Liver (tissue), 8 donors: ENCODE measurements at regions not wholly inside any gene's neighbourhood (a gene's known extent, or its start where the extent isn't known, plus 50 kb on each side); places are given as distances from the start of the nearest gene placed in this dataset.

ENCODE experiments used
- DNase-seq: peaks from one replicate; pipeline ENCODE4 v3.0.0-alpha.2; 2017; ENCODE audit warnings: low spot score
- H3K27ac ChIP-seq, 2 donors: one replicate each; pipeline ENCODE4 v1.7.0; 2013; ENCODE audit warnings: inconsistent platforms in 2 of 2, low read length in 2 of 2, control low read depth in 1 of 2, low read depth in 1 of 2, mild to moderate bottlenecking in 1 of 2
- H3K27me3 ChIP-seq, 4 donors: one replicate each; pipeline versions ENCODE4 v1.6.1 to v1.7.0; 2013; ENCODE audit warnings: low read length in 3 of 4, inconsistent platforms in 1 of 4, mild to moderate bottlenecking in 1 of 4, moderate library complexity in 1 of 4; ENCODE audit not compliant: control insufficient read depth in 4 of 4, insufficient read depth in 4 of 4
- H3K36me3 ChIP-seq, 4 donors: one replicate each; pipeline versions ENCODE4 v1.6.1 to v1.7.0; 2013; ENCODE audit warnings: low read length in 3 of 4, mild to moderate bottlenecking in 3 of 4, low read depth in 1 of 4, moderate library complexity in 1 of 4; ENCODE audit not compliant: control insufficient read depth in 4 of 4, insufficient read depth in 3 of 4
- H3K4me1 ChIP-seq, 4 donors: one replicate each; pipeline versions ENCODE4 v1.6.1 to v1.7.0; 2013; ENCODE audit warnings: low read length in 3 of 4, mild to moderate bottlenecking in 3 of 4, moderate library complexity in 1 of 4; ENCODE audit not compliant: control insufficient read depth in 4 of 4, insufficient read depth in 4 of 4
- H3K4me3 ChIP-seq, 3 donors: one replicate each; pipeline versions ENCODE4 v1.6.1 to v1.7.0; 2013; ENCODE audit warnings: low read length in 3 of 3, control low read depth in 1 of 3, low read depth in 1 of 3, mild to moderate bottlenecking in 1 of 3
- H3K9ac ChIP-seq, 2 donors: one replicate each; pipeline ENCODE4 v1.7.0; 2013; ENCODE audit warnings: low read length in 2 of 2, mild to moderate bottlenecking in 2 of 2, moderate library complexity in 2 of 2, control low read depth in 1 of 2, low read depth in 1 of 2
- H3K9me3 ChIP-seq, 4 donors: one replicate each; pipeline versions ENCODE4 v1.6.1 to v1.7.0; 2013; ENCODE audit warnings: low read length in 3 of 4; ENCODE audit not compliant: control insufficient read depth in 4 of 4
- CTCF ChIP-seq: fragments of 150-350 bp; IDR thresholded peaks from 2 replicates; pipeline ENCODE4 v1.5.1; 2017; ENCODE audit warnings: improper control_type of control experiment, low read depth, low read length; ENCODE audit not compliant: missing input control
- EGR1 ChIP-seq, 2 donors: IDR thresholded peaks; 2 replicates each; pipeline ENCODE4 v1.6.1; 2016 to 2018; ENCODE audit warnings: antibody characterized with exemption in 2 of 2, low read depth in 2 of 2
- FOXA1 ChIP-seq: IDR thresholded peaks from 2 replicates; pipeline ENCODE4 v1.6.1; 2016; ENCODE audit warnings: antibody characterized with exemption
- FOXA2 ChIP-seq: IDR thresholded peaks from 2 replicates; pipeline ENCODE4 v1.6.1; 2016; ENCODE audit warnings: antibody characterized with exemption
- GABPA ChIP-seq, 2 donors: IDR thresholded peaks in 1 of 2; conservative IDR thresholded peaks in 1 of 2; 2 replicates each; pipeline ENCODE4 v1.6.1; 2016; ENCODE audit warnings: antibody characterized with exemption in 2 of 2, mild to moderate bottlenecking in 1 of 2, moderate library complexity in 1 of 2
- HNF4A ChIP-seq, 2 donors: conservative IDR thresholded peaks; 2 replicates each; pipeline ENCODE4 v1.6.1; 2016; ENCODE audit warnings: antibody characterized with exemption in 2 of 2, mild to moderate bottlenecking in 2 of 2
- HNF4G ChIP-seq: IDR thresholded peaks from 2 replicates; pipeline ENCODE4 v1.6.1; 2016; ENCODE audit warnings: antibody characterized with exemption
- JUND ChIP-seq, 2 donors: IDR thresholded peaks; 2 replicates each; pipeline ENCODE4 v1.6.1; 2016; ENCODE audit warnings: antibody characterized with exemption in 2 of 2
- NR2F2 ChIP-seq: IDR thresholded peaks from 2 replicates; pipeline ENCODE4 v1.6.1; 2016; ENCODE audit warnings: antibody characterized with exemption
- RAD21 ChIP-seq, 2 donors: IDR thresholded peaks; 2 replicates each; pipeline ENCODE4 v1.6.1; 2016; ENCODE audit warnings: antibody characterized with exemption in 2 of 2, mild to moderate bottlenecking in 2 of 2
- RXRA ChIP-seq, 2 donors: IDR thresholded peaks; 2 replicates each; pipeline ENCODE4 v1.6.1; 2017 to 2018; ENCODE audit warnings: antibody characterized with exemption in 2 of 2, mild to moderate bottlenecking in 1 of 2
- SP1 ChIP-seq: IDR thresholded peaks from 2 replicates; pipeline ENCODE4 v1.6.1; 2018; ENCODE audit warnings: antibody characterized with exemption, mild to moderate bottlenecking
- TAF1 ChIP-seq: conservative IDR thresholded peaks from 2 replicates; pipeline ENCODE4 v1.6.1; 2016; ENCODE audit warnings: antibody characterized with exemption, mild to moderate bottlenecking
- YY1 ChIP-seq: IDR thresholded peaks from 2 replicates; pipeline ENCODE4 v1.6.1; 2016; ENCODE audit warnings: antibody characterized with exemption, mild to moderate bottlenecking
- WGBS: extraction: QIAGEN DNeasy Blood & Tissue Kit; methylation state at CpG from one replicate; pipeline ENCODE4 v1.1.7; 2013; 5-methylcytosine and 5-hydroxymethylcytosine counted together
- TF ChIP-seq, protein P1 (sequence below): IDR thresholded peaks from 2 replicates; pipeline ENCODE4 v1.6.1; 2016; ENCODE audit warnings: antibody characterized with exemption
- TF ChIP-seq, protein P2 (sequence below): IDR thresholded peaks from 2 replicates; pipeline ENCODE4 v1.6.1; 2016; ENCODE audit warnings: antibody characterized with exemption, mild to moderate bottlenecking
- TF ChIP-seq, protein P3 (sequence below): IDR thresholded peaks from 2 replicates; pipeline ENCODE4 v1.6.1; 2016; ENCODE audit warnings: antibody characterized with exemption
- TF ChIP-seq, protein P4 (sequence below): IDR thresholded peaks from 2 replicates; pipeline ENCODE4 v1.6.1; 2016; ENCODE audit warnings: antibody characterized with exemption
- donor health status: healthy.
- donor health status: healthy.
- donor health status: healthy.
- donor health status: healthy.
- donor health status: healthy.

DNA sequence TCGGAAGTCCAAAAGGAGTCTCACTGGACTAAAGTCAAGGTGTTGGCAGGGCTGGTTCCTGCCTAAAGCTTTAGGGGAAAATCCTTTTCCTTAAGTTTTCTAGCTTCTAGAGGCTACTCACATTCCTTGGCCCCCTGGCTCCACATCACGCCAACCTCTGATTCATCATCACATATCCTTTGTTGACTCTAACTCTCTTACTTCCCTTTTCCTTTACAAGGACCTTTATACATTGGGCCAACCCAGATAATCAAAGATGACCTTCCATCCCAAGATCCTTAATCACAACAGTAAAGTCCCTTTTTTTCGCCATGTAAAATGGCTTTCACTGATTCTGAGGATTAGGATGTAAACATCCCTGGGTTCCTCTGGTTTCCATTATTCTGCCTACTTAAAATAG, 146.4 kb upstream of the DCAF8L1 start:
- no peak for DNase-seq
- Histone ChIP-seq H3K36me3 (no peaks in the 10 kb centered on the region), H3K27ac (no peak overlapping the region), H3K9me3 (no peaks in the 10 kb centered on the region), H3K4me3 (no peak overlapping the region), H3K27me3 (no peaks in the 10 kb centered on the region), H3K9ac (no peak overlapping the region), H3K4me1 (no peaks in the 10 kb centered on the region)
- 89% methylated on average over 3 of the region's 3 CpGs for WGBS
- no peak for TF ChIP-seq RAD21 (IDR thresholded peaks at IDR 0.05)
- no peak for TF ChIP-seq JUND (IDR thresholded peaks at IDR 0.05)
- TF ChIP-seq SP1, result no peak
- TF ChIP-seq CTCF, result no peak
- TF ChIP-seq TAF1, result no peak
- no peak for TF ChIP-seq GABPA (IDR thresholded peaks at IDR 0.05 in 1 of 2, conservative IDR thresholded peaks at IDR 0.05 in 1 of 2)
- no peak for TF ChIP-seq HNF4G
- no peak for TF ChIP-seq FOXA2
- TF ChIP-seq, protein P1, sequence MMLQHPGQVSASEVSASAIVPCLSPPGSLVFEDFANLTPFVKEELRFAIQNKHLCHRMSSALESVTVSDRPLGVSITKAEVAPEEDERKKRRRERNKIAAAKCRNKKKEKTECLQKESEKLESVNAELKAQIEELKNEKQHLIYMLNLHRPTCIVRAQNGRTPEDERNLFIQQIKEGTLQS, result no peak
- TF ChIP-seq, protein P2, sequence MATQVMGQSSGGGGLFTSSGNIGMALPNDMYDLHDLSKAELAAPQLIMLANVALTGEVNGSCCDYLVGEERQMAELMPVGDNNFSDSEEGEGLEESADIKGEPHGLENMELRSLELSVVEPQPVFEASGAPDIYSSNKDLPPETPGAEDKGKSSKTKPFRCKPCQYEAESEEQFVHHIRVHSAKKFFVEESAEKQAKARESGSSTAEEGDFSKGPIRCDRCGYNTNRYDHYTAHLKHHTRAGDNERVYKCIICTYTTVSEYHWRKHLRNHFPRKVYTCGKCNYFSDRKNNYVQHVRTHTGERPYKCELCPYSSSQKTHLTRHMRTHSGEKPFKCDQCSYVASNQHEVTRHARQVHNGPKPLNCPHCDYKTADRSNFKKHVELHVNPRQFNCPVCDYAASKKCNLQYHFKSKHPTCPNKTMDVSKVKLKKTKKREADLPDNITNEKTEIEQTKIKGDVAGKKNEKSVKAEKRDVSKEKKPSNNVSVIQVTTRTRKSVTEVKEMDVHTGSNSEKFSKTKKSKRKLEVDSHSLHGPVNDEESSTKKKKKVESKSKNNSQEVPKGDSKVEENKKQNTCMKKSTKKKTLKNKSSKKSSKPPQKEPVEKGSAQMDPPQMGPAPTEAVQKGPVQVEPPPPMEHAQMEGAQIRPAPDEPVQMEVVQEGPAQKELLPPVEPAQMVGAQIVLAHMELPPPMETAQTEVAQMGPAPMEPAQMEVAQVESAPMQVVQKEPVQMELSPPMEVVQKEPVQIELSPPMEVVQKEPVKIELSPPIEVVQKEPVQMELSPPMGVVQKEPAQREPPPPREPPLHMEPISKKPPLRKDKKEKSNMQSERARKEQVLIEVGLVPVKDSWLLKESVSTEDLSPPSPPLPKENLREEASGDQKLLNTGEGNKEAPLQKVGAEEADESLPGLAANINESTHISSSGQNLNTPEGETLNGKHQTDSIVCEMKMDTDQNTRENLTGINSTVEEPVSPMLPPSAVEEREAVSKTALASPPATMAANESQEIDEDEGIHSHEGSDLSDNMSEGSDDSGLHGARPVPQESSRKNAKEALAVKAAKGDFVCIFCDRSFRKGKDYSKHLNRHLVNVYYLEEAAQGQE, result no peak
- TF ChIP-seq YY1, result no peak
- TF ChIP-seq RXRA (IDR thresholded peaks at IDR 0.05), result no peak
- TF ChIP-seq HNF4A (conservative IDR thresholded peaks at IDR 0.05), result no peak
- TF ChIP-seq FOXA1, result no peak
- no peak for TF ChIP-seq NR2F2
- TF ChIP-seq, protein P3, sequence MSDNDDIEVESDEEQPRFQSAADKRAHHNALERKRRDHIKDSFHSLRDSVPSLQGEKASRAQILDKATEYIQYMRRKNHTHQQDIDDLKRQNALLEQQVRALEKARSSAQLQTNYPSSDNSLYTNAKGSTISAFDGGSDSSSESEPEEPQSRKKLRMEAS, result no peak

GRCh38 chrX:28126886-28127285, 145.6 kb upstream of the DCAF8L1 start:
- no peaks in the 10 kb centered on the region for H3K9me3 ChIP-seq
- no peak overlapping the region for H3K27ac ChIP-seq
- DNase-seq, result no peak
- H3K27me3 ChIP-seq, result no peaks in the 10 kb centered on the region
- H3K4me3 ChIP-seq, result no peak overlapping the region
- no peaks in the 10 kb centered on the region for H3K36me3 ChIP-seq
- H3K9ac ChIP-seq, result no peak overlapping the region
- no peaks in the 10 kb centered on the region for H3K4me1 ChIP-seq
- TF ChIP-seq, protein P2, result no peak
- TF ChIP-seq TAF1, result no peak
- no peak for TF ChIP-seq JUND (IDR thresholded peaks at IDR 0.05)
- TF ChIP-seq, protein P3, result no peak
- TF ChIP-seq EGR1 (IDR thresholded peaks at IDR 0.05; ENCODE audit: low read depth in 2 of 2), result no peak
- TF ChIP-seq GABPA (IDR thresholded peaks at IDR 0.05 in 1 of 2, conservative IDR thresholded peaks at IDR 0.05 in 1 of 2), result no peak
- no peak for TF ChIP-seq HNF4G
- TF ChIP-seq, protein P4, sequence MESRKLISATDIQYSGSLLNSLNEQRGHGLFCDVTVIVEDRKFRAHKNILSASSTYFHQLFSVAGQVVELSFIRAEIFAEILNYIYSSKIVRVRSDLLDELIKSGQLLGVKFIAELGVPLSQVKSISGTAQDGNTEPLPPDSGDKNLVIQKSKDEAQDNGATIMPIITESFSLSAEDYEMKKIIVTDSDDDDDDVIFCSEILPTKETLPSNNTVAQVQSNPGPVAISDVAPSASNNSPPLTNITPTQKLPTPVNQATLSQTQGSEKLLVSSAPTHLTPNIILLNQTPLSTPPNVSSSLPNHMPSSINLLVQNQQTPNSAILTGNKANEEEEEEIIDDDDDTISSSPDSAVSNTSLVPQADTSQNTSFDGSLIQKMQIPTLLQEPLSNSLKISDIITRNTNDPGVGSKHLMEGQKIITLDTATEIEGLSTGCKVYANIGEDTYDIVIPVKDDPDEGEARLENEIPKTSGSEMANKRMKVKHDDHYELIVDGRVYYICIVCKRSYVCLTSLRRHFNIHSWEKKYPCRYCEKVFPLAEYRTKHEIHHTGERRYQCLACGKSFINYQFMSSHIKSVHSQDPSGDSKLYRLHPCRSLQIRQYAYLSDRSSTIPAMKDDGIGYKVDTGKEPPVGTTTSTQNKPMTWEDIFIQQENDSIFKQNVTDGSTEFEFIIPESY, result no peak
- TF ChIP-seq RXRA (IDR thresholded peaks at IDR 0.05), result no peak
- no peak for TF ChIP-seq CTCF
- TF ChIP-seq FOXA2, result no peak
- TF ChIP-seq YY1, result no peak
- TF ChIP-seq FOXA1, result no peak
- TF ChIP-seq NR2F2, result no peak
- no peak for TF ChIP-seq RAD21 (IDR thresholded peaks at IDR 0.05)
- TF ChIP-seq SP1, result no peak
